HCT116 (cell line): ENCODE measurements at regions not wholly inside any gene's neighbourhood (a gene's known extent, or its start where the extent isn't known, plus 50 kb on each side); places are given as distances from the start of the nearest gene placed in this dataset.

Experiments used
- ATAC-seq: fragments of 200-7000 bp; cut with Tn5 transposase; 2 replicates; pipeline ENCODE4 v1.9.1; 2020; ENCODE audit warnings: mild to moderate bottlenecking, moderate library complexity
- BruUV-seq: library from RNA; stranded (reverse); fragments of 400-500 nt; replicated peaks from 2 replicates; lab custom pipeline; 2021; lab: Mats Ljungman, UMichigan
- CTCF ChIA-PET: fragments of 300-600 bp; sonication (Branson Sonifier 250); formaldehyde crosslinking; loops from one replicate; lab custom pipeline; 2021; ENCODE audit warnings: antibody characterized with exemption; lab: Charles Lee
- POLR2A ChIA-PET: fragments of 300-600, 350-600 bp; sonication (Branson Sonifier 250); formaldehyde crosslinking; loops from one replicate; lab custom pipeline; 2021; ENCODE audit warnings: antibody characterized with exemption; lab: Charles Lee
- RAD21 ChIA-PET, 2 experiments: fragments of 300-600 bp; sonication (Branson Sonifier 250); formaldehyde crosslinking; loops; one replicate each; lab custom pipeline; 2023; ENCODE audit warnings: low total read pairs in 2 of 2; ENCODE audit not compliant: uncharacterized antibody in 2 of 2, unreplicated experiment in 2 of 2, low non-redundant PET in 1 of 2; lab: Charles Lee
- DNase-seq: peaks from one replicate; pipeline ENCODE4 v3.0.0-alpha.2; 2010; ENCODE audit warnings: low read depth, low spot score
- H2AFZ ChIP-seq: fragments of 200-600 bp; shearing (Covaris generic), sonication (generic); 2 replicates; pipeline ENCODE4 v1.6.1; 2017; ENCODE audit warnings: low read depth, mixed run types, mixed read lengths, antibody characterized with exemption, low read length; ENCODE audit not compliant: poor library complexity, severe bottlenecking
- H3K27ac ChIP-seq: 2 replicates; pipeline ENCODE4 v1.5.1; 2012; ENCODE audit warnings: low read depth, low read length
- H3K27me3 ChIP-seq: fragments of 200-600 bp; sonication (generic); 2 replicates; pipeline ENCODE4 v1.6.1; 2016; ENCODE audit warnings: mixed run types, low read length, mixed read lengths; ENCODE audit not compliant: insufficient read depth
- H3K36me3 ChIP-seq, 2 experiments: fragments of 200-500 bp in 1 of 2; fragments of 200-600 bp in 1 of 2; sonication (Bioruptor generic) in 1 of 2; sonication (generic) in 1 of 2; 2 replicates each; pipeline versions ENCODE4 v1.5.1 to v1.6.1; 2014 to 2016; ENCODE audit warnings: low read length in 2 of 2, inconsistent platforms in 1 of 2, mixed read lengths in 1 of 2, mixed run types in 1 of 2; ENCODE audit not compliant: insufficient read depth in 2 of 2, control insufficient read depth in 1 of 2
- H3K4me1 ChIP-seq, 2 experiments: fragments of 200-600 bp in 1 of 2; sonication (generic) in 1 of 2; 2 replicates each; pipeline versions ENCODE4 v1.5.1 to v1.6.1; 2012 to 2017; ENCODE audit warnings: low read length in 2 of 2, inconsistent platforms in 1 of 2, mild to moderate bottlenecking in 1 of 2, mixed read lengths in 1 of 2, mixed run types in 1 of 2, moderate library complexity in 1 of 2; ENCODE audit not compliant: insufficient read depth in 2 of 2, control insufficient read depth in 1 of 2
- H3K4me2 ChIP-seq: fragments of 200-600 bp; sonication (generic); 2 replicates; pipeline ENCODE4 v1.6.1; 2017; ENCODE audit warnings: mixed run types, low read length, mixed read lengths
- H3K4me3 ChIP-seq, 2 experiments: fragments of 200-600 bp in 1 of 2; sonication (generic) in 1 of 2; replicated peaks in 1 of 2; 2 replicates each; pipeline ENCODE4 v1.5.1; 2011 to 2016; ENCODE audit warnings: low read length in 2 of 2, control low read depth in 1 of 2, low read depth in 1 of 2, mild to moderate bottlenecking in 1 of 2, mixed read lengths in 1 of 2, mixed run types in 1 of 2
- H3K79me2 ChIP-seq: fragments of 200-600 bp; sonication (generic); 2 replicates; pipeline ENCODE4 v1.6.1; 2017; ENCODE audit warnings: mild to moderate bottlenecking, mixed run types, low read length, moderate library complexity, mixed read lengths; ENCODE audit not compliant: insufficient read depth
- H3K9ac ChIP-seq: fragments of 200-600 bp; sonication (generic); 2 replicates; pipeline ENCODE4 v1.6.1; 2016; ENCODE audit warnings: low read length, mixed read lengths
- H3K9me2 ChIP-seq: fragments of 200-600 bp; sonication (generic), shearing (Covaris generic); 2 replicates; pipeline ENCODE4 v1.6.1; 2017; ENCODE audit warnings: mixed run types, mild to moderate bottlenecking, moderate library complexity; ENCODE audit not compliant: insufficient read depth
- H3K9me3 ChIP-seq, 2 experiments: fragments of 200-500 bp in 1 of 2; fragments of 200-600 bp in 1 of 2; sonication (Bioruptor generic) in 1 of 2; sonication (generic) in 1 of 2; 2 replicates each; pipeline ENCODE4 v1.6.1; 2014 to 2017; ENCODE audit warnings: low read length in 2 of 2, mixed read lengths in 2 of 2, inconsistent platforms in 1 of 2, low read depth in 1 of 2, mild to moderate bottlenecking in 1 of 2, mixed run types in 1 of 2, moderate library complexity in 1 of 2; ENCODE audit not compliant: control insufficient read depth in 1 of 2, insufficient read depth in 1 of 2
- H4K20me1 ChIP-seq: fragments of 200-600 bp; sonication (generic), shearing (Covaris generic); 2 replicates; pipeline ENCODE4 v1.6.1; 2017; ENCODE audit warnings: mixed run types, mild to moderate bottlenecking, moderate library complexity; ENCODE audit not compliant: insufficient read depth
- CEBPB ChIP-seq: IDR thresholded peaks from 2 replicates; pipeline ENCODE4 v1.6.1; 2012; ENCODE audit warnings: low read depth
- EGR1 ChIP-seq: IDR thresholded peaks from 2 replicates; pipeline ENCODE4 v1.6.1; 2012; ENCODE audit warnings: low read depth
- EZH2 ChIP-seq: fragments of 200-600 bp; sonication (generic); IDR thresholded peaks from 2 replicates; pipeline ENCODE4 v1.6.1; 2017; ENCODE audit warnings: antibody characterized with exemption, mixed run types
- EZH2phosphoT487 ChIP-seq: fragments of 200-600 bp; IDR thresholded peaks from 2 replicates; pipeline ENCODE4 v1.6.1; 2018; ENCODE audit warnings: antibody characterized with exemption, borderline replicate concordance
- FOSL1 ChIP-seq: IDR thresholded peaks from 2 replicates; pipeline ENCODE4 v1.6.1; 2012; ENCODE audit warnings: low read depth
- POLR2A ChIP-seq: IDR thresholded peaks from 2 replicates; pipeline ENCODE4 v1.7.0; 2011; ENCODE audit warnings: borderline replicate concordance; ENCODE audit not compliant: insufficient read depth, insufficient read length; ENCODE audit errors: extremely low read depth
- POLR2AphosphoS5 ChIP-seq: IDR thresholded peaks from 2 replicates; pipeline ENCODE4 v1.6.1; 2011; ENCODE audit warnings: mild to moderate bottlenecking, low read depth, low read length, moderate library complexity
- RAD21 ChIP-seq: IDR thresholded peaks from 2 replicates; pipeline ENCODE4 v1.6.1; 2012; ENCODE audit warnings: low read depth, mild to moderate bottlenecking
- SIN3A ChIP-seq: IDR thresholded peaks from 2 replicates; pipeline ENCODE4 v1.6.1; 2012; ENCODE audit warnings: low read depth
- SRF ChIP-seq: IDR thresholded peaks from 2 replicates; pipeline ENCODE4 v1.6.1; 2012; ENCODE audit warnings: low read depth
- TCF7L2 ChIP-seq: IDR thresholded peaks from 2 replicates; pipeline ENCODE4 v1.7.0; 2011; ENCODE audit warnings: borderline replicate concordance, inconsistent platforms; ENCODE audit not compliant: insufficient read depth, insufficient read length; ENCODE audit errors: extremely low read depth
- YY1 ChIP-seq: IDR thresholded peaks from 2 replicates; pipeline ENCODE4 v1.6.1; 2011; ENCODE audit warnings: low read length, low read depth, moderate library complexity, mild to moderate bottlenecking; ENCODE audit not compliant: insufficient replicate concordance; ENCODE audit errors: extremely low read depth
- ZFX ChIP-seq: fragments of 450-650 bp; IDR thresholded peaks from 2 replicates; pipeline ENCODE4 v1.6.1; 2017
- intact Hi-C: fragments of 100-400 bp; cut with micrococcal nuclease; formaldehyde crosslinking; loops from 2 replicates; pipeline ENCODE4 v1.10.0; 2022
- TF ChIP-seq, protein P1 (sequence below): IDR thresholded peaks from 2 replicates; pipeline ENCODE4 v1.6.1; 2012; ENCODE audit warnings: low read depth

DNA sequence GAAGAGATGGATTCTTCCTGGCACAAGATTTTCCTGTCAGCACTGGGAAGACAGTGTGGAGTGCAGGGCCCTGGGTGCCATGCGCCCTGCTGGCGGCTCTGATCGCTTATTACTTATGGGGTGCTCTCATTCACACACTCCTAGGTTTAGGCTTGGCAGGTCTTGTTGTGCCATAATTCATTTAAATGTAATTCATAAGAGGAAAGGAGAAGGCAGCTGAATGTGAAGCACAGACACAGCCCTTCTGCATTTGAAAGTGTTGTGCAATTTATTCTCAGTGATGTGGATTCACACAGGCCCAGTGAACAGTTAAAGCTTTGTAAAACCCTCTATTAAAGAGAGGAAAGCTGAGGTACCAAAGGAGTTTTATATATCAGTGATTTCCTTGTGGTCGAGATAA lies 249.7 kb downstream of the C4orf33 start:
- Histone ChIP-seq H3K9me3 (no peaks in the 10 kb centered on the region), H3K27me3 (no peaks in the 10 kb centered on the region), H3K9me2 (no peaks in the 10 kb centered on the region), H3K36me3 (no peaks in the 10 kb centered on the region), H3K4me1 (peaks cover 0 to 3% of the 10 kb centered on the region in 2 experiments; a peak in 1 of 4 replicates), H3K4me3 (no peak overlapping the region), H3K9ac (no peak overlapping the region), H3K27ac (no peak overlapping the region), H3K4me2 (no peak overlapping the region), H2AFZ (no peak overlapping the region), H4K20me1 (no peaks in the 10 kb centered on the region), H3K79me2 (no peaks in the 10 kb centered on the region)
- ChIA-PET RAD21 (no interaction called here), POLR2A (no interaction called here), CTCF (no interaction called here)
- no peak for DNase-seq
- TF ChIP-seq FOSL1 (no peak), RAD21 (no peak), POLR2A (no peak), CEBPB (no peak), EGR1 (no peak), SIN3A (no peak), ZFX (no peak), YY1 (no peak), POLR2AphosphoS5 (no peak), SRF (no peak), TCF7L2 (no peak), EZH2phosphoT487 (no peak), EZH2 (no peak)
- TF ChIP-seq, protein P1, sequence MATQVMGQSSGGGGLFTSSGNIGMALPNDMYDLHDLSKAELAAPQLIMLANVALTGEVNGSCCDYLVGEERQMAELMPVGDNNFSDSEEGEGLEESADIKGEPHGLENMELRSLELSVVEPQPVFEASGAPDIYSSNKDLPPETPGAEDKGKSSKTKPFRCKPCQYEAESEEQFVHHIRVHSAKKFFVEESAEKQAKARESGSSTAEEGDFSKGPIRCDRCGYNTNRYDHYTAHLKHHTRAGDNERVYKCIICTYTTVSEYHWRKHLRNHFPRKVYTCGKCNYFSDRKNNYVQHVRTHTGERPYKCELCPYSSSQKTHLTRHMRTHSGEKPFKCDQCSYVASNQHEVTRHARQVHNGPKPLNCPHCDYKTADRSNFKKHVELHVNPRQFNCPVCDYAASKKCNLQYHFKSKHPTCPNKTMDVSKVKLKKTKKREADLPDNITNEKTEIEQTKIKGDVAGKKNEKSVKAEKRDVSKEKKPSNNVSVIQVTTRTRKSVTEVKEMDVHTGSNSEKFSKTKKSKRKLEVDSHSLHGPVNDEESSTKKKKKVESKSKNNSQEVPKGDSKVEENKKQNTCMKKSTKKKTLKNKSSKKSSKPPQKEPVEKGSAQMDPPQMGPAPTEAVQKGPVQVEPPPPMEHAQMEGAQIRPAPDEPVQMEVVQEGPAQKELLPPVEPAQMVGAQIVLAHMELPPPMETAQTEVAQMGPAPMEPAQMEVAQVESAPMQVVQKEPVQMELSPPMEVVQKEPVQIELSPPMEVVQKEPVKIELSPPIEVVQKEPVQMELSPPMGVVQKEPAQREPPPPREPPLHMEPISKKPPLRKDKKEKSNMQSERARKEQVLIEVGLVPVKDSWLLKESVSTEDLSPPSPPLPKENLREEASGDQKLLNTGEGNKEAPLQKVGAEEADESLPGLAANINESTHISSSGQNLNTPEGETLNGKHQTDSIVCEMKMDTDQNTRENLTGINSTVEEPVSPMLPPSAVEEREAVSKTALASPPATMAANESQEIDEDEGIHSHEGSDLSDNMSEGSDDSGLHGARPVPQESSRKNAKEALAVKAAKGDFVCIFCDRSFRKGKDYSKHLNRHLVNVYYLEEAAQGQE = no peak
- no peak for ATAC-seq
- no TSS peak for BruUV-seq
- intact Hi-C loops = no loop called here
